Fibroblast of skin of right biceps (primary cell): ENCODE measurements at regions not wholly inside any gene's neighbourhood (a gene's known extent, or its start where the extent isn't known, plus 50 kb on each side); places are given as distances from the start of the nearest gene placed in this dataset.
"Not testable (repeated sequence)": the region's sequence is repeated elsewhere in the genome, so short reads cannot be mapped to it uniquely, and the experiment has no call there.

Experiments
- DNase-seq: peaks from one replicate; pipeline ENCODE4 v3.0.0-alpha.2; 2013

GRCh38 chr1:5730272-5731109 lies 261.7 kb downstream of the NPHP4 start:
- no peak for DNase-seq

- no peak for DNase-seq
Observed at GRCh38 chr1:5729636-5730145, 262.5 kb downstream of the NPHP4 start.

GRCh38 chr1:5728663-5729355 lies 263.4 kb downstream of the NPHP4 start:
- no peak for DNase-seq

GRCh38 chr1:5727871-5728643 lies 264.2 kb downstream of the NPHP4 start:
- no peak for DNase-seq

GRCh38 chr1:5727191-5727590 lies 265.0 kb downstream of the NPHP4 start:
- DNase-seq, result no peak

- DNase-seq, result not testable (repeated sequence)
Observed at GRCh38 chr1:5726586-5727184, 265.5 kb downstream of the NPHP4 start.

- DNase-seq, result no peak
Observed at GRCh38 chr1:5725855-5726585, 266.2 kb downstream of the NPHP4 start.

- DNase-seq, result no peak
Observed at GRCh38 chr1:5725406-5725805, 266.8 kb downstream of the NPHP4 start.

- DNase-seq, result no peak
Observed at GRCh38 chr1:5724847-5725246, 267.4 kb downstream of the NPHP4 start.

- no peak for DNase-seq
Observed at GRCh38 chr1:5722635-5723164, 269.5 kb downstream of the NPHP4 start.

GRCh38 chr1:5721634-5722215 lies 270.5 kb downstream of the NPHP4 start:
- DNase-seq, result no peak

- DNase-seq, result no peak
Observed at GRCh38 chr1:5720936-5721335, 271.3 kb downstream of the NPHP4 start.

- DNase-seq, result no peak
Observed at GRCh38 chr1:5720484-5720883, 271.7 kb downstream of the NPHP4 start.

- DNase-seq, result no peak
Observed at GRCh38 chr1:5720045-5720444, 272.2 kb downstream of the NPHP4 start.

- DNase-seq, result no peak
Observed at GRCh38 chr1:5718831-5719632, 273.2 kb downstream of the NPHP4 start.

GRCh38 chr1:5717031-5717682 lies 275.1 kb downstream of the NPHP4 start:
- DNase-seq, result no peak

- DNase-seq, result no peak
Observed at GRCh38 chr1:5716126-5716525, 276.1 kb downstream of the NPHP4 start.

GRCh38 chr1:5713101-5714010 lies 278.9 kb downstream of the NPHP4 start:
- no peak for DNase-seq
